GM12872 (cell line): ENCODE measurements at regions not wholly inside any gene's neighbourhood (a gene's known extent, or its start where the extent isn't known, plus 50 kb on each side); places are given as distances from the start of the nearest gene placed in this dataset.

Experiments used
- CTCF ChIP-seq: IDR thresholded peaks from 3 replicates; pipeline ENCODE4 v1.5.1; 2011; ENCODE audit warnings: low read depth, mild to moderate bottlenecking, low read length, moderate library complexity; ENCODE audit not compliant: insufficient read depth

- no peak for TF ChIP-seq CTCF
Observed at GRCh38 chr4:124167602-124168001, 544.9 kb downstream of the ANKRD50 start.

DNA sequence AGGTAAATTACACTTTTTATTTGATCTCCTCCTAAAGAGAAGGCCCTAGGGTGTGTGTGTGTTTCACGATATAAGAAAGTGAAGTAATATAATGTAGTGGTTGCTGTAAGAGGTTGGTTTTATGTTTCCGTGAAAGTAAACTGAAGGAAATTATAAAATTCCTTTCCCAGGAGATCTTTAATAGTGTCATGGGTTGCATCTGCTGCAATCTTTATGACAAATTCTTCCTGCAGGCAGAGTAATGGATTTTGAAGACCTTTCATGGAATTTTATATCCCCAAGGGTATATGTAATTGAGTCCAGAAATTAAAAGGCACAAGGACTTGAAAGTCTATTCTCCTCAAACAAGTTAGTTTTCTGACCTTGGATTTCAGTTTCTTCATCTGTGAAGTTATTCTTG is 538.6 kb downstream of the ANKRD50 start:
- TF ChIP-seq CTCF = no peak

- TF ChIP-seq CTCF = no peak
Observed at GRCh38 chr4:124177647-124178425, 534.7 kb downstream of the ANKRD50 start.

- no peak for TF ChIP-seq CTCF
Observed at GRCh38 chr4:124178449-124179021, 534.0 kb downstream of the ANKRD50 start.

- no peak for TF ChIP-seq CTCF
Observed at GRCh38 chr4:124179506-124180186, 532.9 kb downstream of the ANKRD50 start.

DNA sequence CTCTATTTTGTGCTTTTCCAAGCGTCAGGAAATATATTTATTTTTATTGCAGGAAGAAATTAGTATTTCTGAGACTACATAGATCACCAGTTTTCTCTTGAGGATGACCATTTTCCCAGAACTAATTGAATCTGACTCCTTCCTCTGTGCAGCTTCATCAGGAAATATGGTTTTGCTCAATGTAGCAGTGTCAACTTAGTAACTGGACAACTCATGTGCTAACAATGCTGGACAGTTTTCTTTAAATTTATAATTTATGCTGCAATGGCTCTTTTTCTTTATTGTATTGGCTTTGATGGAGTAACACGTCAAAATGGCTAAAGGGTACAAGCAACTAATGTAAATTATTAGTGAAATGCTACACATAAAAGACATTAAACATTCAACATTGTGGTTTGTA is 531.5 kb downstream of the ANKRD50 start:
- no peak for TF ChIP-seq CTCF

- TF ChIP-seq CTCF = no peak
Observed at GRCh38 chr4:124183231-124183630, 529.3 kb downstream of the ANKRD50 start.
